Memory B cell (primary cell): ENCODE measurements at regions not wholly inside any gene's neighbourhood (a gene's known extent, or its start where the extent isn't known, plus 50 kb on each side); places are given as distances from the start of the nearest gene placed in this dataset.
"Not testable (repeated sequence)": the region's sequence is repeated elsewhere in the genome, so short reads cannot be mapped to it uniquely, and the experiment has no call there.

ENCODE experiments used
- ATAC-seq: fragments of 150-1000 bp; cut with Tn5 transposase; 2 replicates; pipeline ENCODE4 v1.10.0; 2021; ENCODE audit warnings: low read depth, mild to moderate bottlenecking, moderate library complexity
- DNase-seq, 2 donors: peaks; one replicate each; pipeline ENCODE4 v3.0.0; 2022; ENCODE audit warnings: low spot score in 2 of 2
- H3K27ac Mint-ChIP-seq: one replicate; pipeline ENCODE4 v1.8.0; 2022; ENCODE audit warnings: mild to moderate bottlenecking, moderate library complexity, mixed read lengths
- H3K27me3 Mint-ChIP-seq: one replicate; pipeline ENCODE4 v1.8.0; 2022; ENCODE audit warnings: mixed read lengths
- H3K36me3 Mint-ChIP-seq: one replicate; pipeline ENCODE4 v1.8.0; 2022; ENCODE audit warnings: mild to moderate bottlenecking, mixed read lengths
- H3K4me1 Mint-ChIP-seq: one replicate; pipeline ENCODE4 v1.8.0; 2022; ENCODE audit warnings: mixed read lengths
- H3K4me3 Mint-ChIP-seq: one replicate; pipeline ENCODE4 v1.8.0; 2022; ENCODE audit warnings: mild to moderate bottlenecking, moderate library complexity, mixed read lengths
- H3K9me3 Mint-ChIP-seq: one replicate; pipeline ENCODE4 v1.8.0; 2022; ENCODE audit warnings: mixed read lengths

DNA sequence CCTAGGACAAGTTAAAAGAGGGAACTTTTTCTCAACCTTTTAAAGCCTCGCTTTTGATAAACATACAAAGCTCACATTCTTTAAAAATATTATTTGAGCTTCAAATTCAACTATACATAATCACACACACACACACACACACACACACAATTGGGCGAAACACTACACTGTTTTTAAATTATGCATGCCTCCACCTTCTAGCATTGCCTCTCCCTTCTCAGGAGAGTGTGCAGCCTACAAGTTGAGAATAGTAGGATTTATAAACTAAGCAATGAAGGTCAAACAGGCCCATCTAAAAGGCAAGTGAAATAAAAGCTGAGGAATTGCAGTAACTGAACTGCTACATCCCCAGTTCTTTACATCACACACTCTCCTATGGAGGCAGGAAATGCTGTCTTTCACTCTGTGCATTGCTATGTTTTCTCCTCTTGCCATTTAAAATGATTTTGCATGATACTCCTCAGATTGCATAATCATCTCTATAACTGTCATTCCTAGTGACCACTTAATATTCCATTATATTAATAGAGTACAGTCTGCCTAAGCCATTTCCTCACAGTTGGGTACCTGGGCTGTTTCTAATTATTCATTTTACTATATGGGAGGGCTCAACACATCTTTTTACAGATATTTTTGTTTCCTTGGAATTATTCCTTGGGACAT lies 92.5 kb upstream of the KCNE2 start:
- no peak overlapping the region for H3K27ac Mint-ChIP-seq
- DNase-seq: no peak
- H3K4me3 Mint-ChIP-seq: no peak overlapping the region
- H3K36me3 Mint-ChIP-seq: no peaks in the 10 kb centered on the region
- H3K4me1 Mint-ChIP-seq: no peaks in the 10 kb centered on the region
- no peak for ATAC-seq
- H3K9me3 Mint-ChIP-seq: no peaks in the 10 kb centered on the region
- peaks cover 10% of the 10 kb centered on the region for H3K27me3 Mint-ChIP-seq

- Mint-ChIP-seq H3K27ac (no peak overlapping the region), H3K4me1 (no peaks in the 10 kb centered on the region), H3K27me3 (peaks cover 15% of the 10 kb centered on the region), H3K4me3 (no peak overlapping the region), H3K36me3 (no peaks in the 10 kb centered on the region), H3K9me3 (no peaks in the 10 kb centered on the region)
- no peak for ATAC-seq
- no peak for DNase-seq
Measured at GRCh38 chr21:34272321-34272720, 91.5 kb upstream of the KCNE2 start.

DNA sequence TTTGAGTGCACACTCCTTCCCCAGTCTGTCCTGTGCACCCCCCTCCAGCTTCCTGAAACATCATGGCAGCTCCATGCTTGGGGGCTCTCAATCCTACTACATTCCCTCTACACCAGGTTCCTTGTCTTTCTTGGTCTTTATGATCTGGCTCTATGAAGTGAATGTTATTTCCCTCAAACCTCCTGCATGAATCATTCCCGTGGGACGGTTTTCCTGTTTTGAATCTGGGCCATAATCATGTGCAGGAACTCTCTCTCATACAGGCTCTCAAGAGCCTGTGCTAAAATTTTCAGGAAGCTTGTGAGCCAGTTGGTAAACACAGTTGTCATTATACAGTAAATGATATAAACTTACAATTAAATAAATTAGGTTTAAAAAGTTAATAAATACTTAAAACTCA lies 89.8 kb upstream of the KCNE2 start:
- H3K4me1 Mint-ChIP-seq: no peaks in the 10 kb centered on the region
- DNase-seq (no peak), ATAC-seq (no peak)
- H3K36me3 Mint-ChIP-seq: no peaks in the 10 kb centered on the region
- H3K9me3 Mint-ChIP-seq: no peaks in the 10 kb centered on the region
- H3K27ac Mint-ChIP-seq: no peak overlapping the region
- no peak overlapping the region for H3K4me3 Mint-ChIP-seq
- H3K27me3 Mint-ChIP-seq: peaks cover 15% of the 10 kb centered on the region

- Mint-ChIP-seq H3K27me3 (peaks cover 12% of the 10 kb centered on the region), H3K27ac (no peak overlapping the region), H3K4me1 (no peaks in the 10 kb centered on the region), H3K4me3 (no peak overlapping the region), H3K36me3 (no peaks in the 10 kb centered on the region), H3K9me3 (no peaks in the 10 kb centered on the region)
- no peak for ATAC-seq
- no peak for DNase-seq
Measured at GRCh38 chr21:34276711-34277425, 86.9 kb upstream of the KCNE2 start.

DNA sequence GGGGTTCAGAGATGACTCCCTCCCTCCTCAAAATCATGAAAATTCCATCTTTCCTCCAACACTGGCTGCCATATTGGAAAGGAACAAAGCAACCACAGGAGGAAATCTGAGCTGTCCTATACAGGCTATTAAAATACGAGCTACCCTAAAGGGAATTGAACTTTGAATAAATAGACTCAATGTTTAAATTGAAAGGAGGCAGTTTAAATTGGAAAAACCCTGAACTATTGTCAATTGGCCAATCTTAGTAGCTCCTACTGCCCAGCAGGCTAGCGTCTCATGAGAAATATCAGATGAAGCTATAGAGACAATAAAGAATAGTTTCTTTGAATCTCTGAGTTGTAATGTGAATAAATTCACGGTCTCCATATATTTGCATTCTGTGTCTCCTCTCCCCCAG lies 85.4 kb upstream of the KCNE2 start:
- ATAC-seq (no peak), DNase-seq (no peak)
- H3K4me3 Mint-ChIP-seq: no peak overlapping the region
- no peak overlapping the region for H3K27ac Mint-ChIP-seq
- H3K36me3 Mint-ChIP-seq: no peaks in the 10 kb centered on the region
- H3K9me3 Mint-ChIP-seq: no peaks in the 10 kb centered on the region
- H3K4me1 Mint-ChIP-seq: peaks cover 4% of the 10 kb centered on the region
- peaks cover 12% of the 10 kb centered on the region for H3K27me3 Mint-ChIP-seq

DNA sequence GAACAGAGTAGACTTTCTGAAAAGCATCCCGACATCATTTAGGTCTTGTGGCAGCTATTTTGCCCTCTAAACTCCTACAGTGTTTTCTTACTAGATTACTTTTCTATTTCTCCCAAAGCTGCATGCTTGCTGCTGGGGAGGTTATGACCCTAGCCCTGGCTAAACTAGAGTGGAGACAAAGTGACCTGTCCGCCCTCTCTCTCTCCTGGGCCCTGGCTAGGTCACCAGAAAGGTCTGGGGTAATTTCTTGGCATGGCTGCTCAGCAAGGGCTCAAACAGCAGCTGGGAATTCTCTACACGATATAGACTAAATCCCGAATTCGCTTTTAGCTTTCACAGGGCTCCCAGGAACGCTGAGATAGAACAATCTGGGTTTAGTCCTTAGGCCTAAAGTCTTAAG lies 84.5 kb upstream of the KCNE2 start:
- DNase-seq (no peak), ATAC-seq (no peak)
- H3K4me1 Mint-ChIP-seq: peaks cover 4% of the 10 kb centered on the region
- H3K36me3 Mint-ChIP-seq: no peaks in the 10 kb centered on the region
- H3K27me3 Mint-ChIP-seq: peaks cover 9% of the 10 kb centered on the region
- H3K4me3 Mint-ChIP-seq: no peak overlapping the region
- H3K27ac Mint-ChIP-seq: no peak overlapping the region
- H3K9me3 Mint-ChIP-seq: no peaks in the 10 kb centered on the region

DNA sequence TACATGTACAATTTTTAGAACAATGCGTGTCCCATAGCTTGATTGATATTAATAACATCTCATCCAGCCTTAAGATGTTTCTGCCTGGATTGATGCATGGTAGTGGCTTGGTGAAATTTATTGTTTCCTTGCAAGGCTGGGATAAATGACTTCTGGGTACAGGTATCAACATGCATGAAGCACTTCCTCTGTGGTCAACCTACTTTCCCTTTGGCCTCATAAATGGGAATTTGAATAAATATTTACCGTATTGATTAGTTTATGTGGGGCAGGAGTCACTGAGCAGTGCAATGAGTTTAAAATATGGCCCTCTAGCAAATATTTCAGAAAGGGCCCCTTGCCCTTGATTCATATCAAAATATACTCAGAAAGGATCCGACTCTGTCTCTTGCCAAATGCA lies 83.9 kb upstream of the KCNE2 start:
- no peak overlapping the region for H3K27ac Mint-ChIP-seq
- peaks cover 4% of the 10 kb centered on the region for H3K4me1 Mint-ChIP-seq

GRCh38 chr21:34280389-34280795 lies 83.4 kb upstream of the KCNE2 start:
- Mint-ChIP-seq H3K9me3 (no peaks in the 10 kb centered on the region), H3K4me1 (peaks cover 4% of the 10 kb centered on the region), H3K4me3 (no peak overlapping the region), H3K36me3 (no peaks in the 10 kb centered on the region), H3K27me3 (peaks cover 9% of the 10 kb centered on the region), H3K27ac (no peak overlapping the region)
- DNase-seq (no peak), ATAC-seq (no peak)

More for the DNA sequence above, 83.9 kb upstream of the KCNE2 start:
- ATAC-seq (no peak), DNase-seq (no peak)
- no peaks in the 10 kb centered on the region for H3K36me3 Mint-ChIP-seq
- peaks cover 9% of the 10 kb centered on the region for H3K27me3 Mint-ChIP-seq
- no peaks in the 10 kb centered on the region for H3K9me3 Mint-ChIP-seq
- no peak overlapping the region for H3K4me3 Mint-ChIP-seq

- peaks cover 4% of the 10 kb centered on the region for H3K4me1 Mint-ChIP-seq
- no peaks in the 10 kb centered on the region for H3K9me3 Mint-ChIP-seq
- H3K27me3 Mint-ChIP-seq: peaks cover 9% of the 10 kb centered on the region
- no peak overlapping the region for H3K4me3 Mint-ChIP-seq
- no peak overlapping the region for H3K27ac Mint-ChIP-seq
- ATAC-seq (no peak), DNase-seq (no peak)
- no peaks in the 10 kb centered on the region for H3K36me3 Mint-ChIP-seq
Measured at GRCh38 chr21:34280959-34281358, 82.8 kb upstream of the KCNE2 start.

GRCh38 chr21:34282223-34282622 lies 81.6 kb upstream of the KCNE2 start:
- no peak for DNase-seq
- Mint-ChIP-seq H3K4me3 (no peak overlapping the region), H3K9me3 (peaks cover 4% of the 10 kb centered on the region), H3K4me1 (peaks cover 4% of the 10 kb centered on the region), H3K36me3 (peaks cover 3% of the 10 kb centered on the region), H3K27me3 (peaks cover 5% of the 10 kb centered on the region), H3K27ac (no peak overlapping the region)
- no peak for ATAC-seq

DNA sequence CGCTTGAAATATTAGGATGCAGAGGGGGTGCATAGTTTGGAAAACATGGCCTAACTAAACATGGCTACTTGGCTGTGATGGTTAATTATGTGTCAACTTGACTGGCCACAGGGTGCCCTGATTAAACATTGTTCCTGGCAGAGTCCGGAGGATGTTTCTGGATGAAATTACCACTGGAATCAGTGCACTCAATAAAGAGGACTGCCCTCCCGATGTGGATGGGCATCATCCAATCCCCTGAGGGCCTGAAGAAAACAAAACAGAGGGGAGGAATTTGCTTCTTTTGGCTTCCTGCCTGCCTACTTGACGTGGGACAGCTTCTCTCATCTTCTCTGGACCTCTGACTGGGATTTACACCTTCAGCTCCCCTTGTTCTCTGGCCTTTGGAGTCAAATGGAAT lies 79.1 kb upstream of the KCNE2 start:
- peaks cover 10% of the 10 kb centered on the region for H3K36me3 Mint-ChIP-seq
- peaks cover 13% of the 10 kb centered on the region for H3K9me3 Mint-ChIP-seq
- no peaks in the 10 kb centered on the region for H3K27me3 Mint-ChIP-seq
- no peak for ATAC-seq
- H3K4me1 Mint-ChIP-seq: peaks cover 4% of the 10 kb centered on the region
- H3K4me3 Mint-ChIP-seq: no peak overlapping the region
- H3K27ac Mint-ChIP-seq: no peak overlapping the region
- DNase-seq: no peak

GRCh38 chr21:34288042-34288441 lies 75.8 kb upstream of the KCNE2 start:
- H3K27me3 Mint-ChIP-seq, H3K27ac Mint-ChIP-seq: not testable (repeated sequence)

GRCh38 chr21:34289856-34290255 lies 74.0 kb upstream of the KCNE2 start:
- H3K27ac Mint-ChIP-seq: no peak overlapping the region
- H3K4me1 Mint-ChIP-seq: no peaks in the 10 kb centered on the region
- H3K9me3 Mint-ChIP-seq: peaks cover 13% of the 10 kb centered on the region
- H3K27me3 Mint-ChIP-seq: no peaks in the 10 kb centered on the region
- peaks cover 11% of the 10 kb centered on the region for H3K36me3 Mint-ChIP-seq
- no peak overlapping the region for H3K4me3 Mint-ChIP-seq
- ATAC-seq (no peak), DNase-seq (no peak)

More at GRCh38 chr21:34288042-34288441, 75.8 kb upstream of the KCNE2 start:
- not testable (repeated sequence) for H3K36me3 Mint-ChIP-seq, DNase-seq, H3K4me3 Mint-ChIP-seq, ATAC-seq, H3K4me1 Mint-ChIP-seq
- H3K9me3 Mint-ChIP-seq: peaks cover 13% of the 10 kb centered on the region

GRCh38 chr21:34296878-34297277 lies 66.9 kb upstream of the KCNE2 start:
- H3K4me3 Mint-ChIP-seq: no peak overlapping the region
- no peaks in the 10 kb centered on the region for H3K4me1 Mint-ChIP-seq
- ATAC-seq (no peak), DNase-seq (no peak)
- peaks cover 4% of the 10 kb centered on the region for H3K27me3 Mint-ChIP-seq
- peaks cover 3% of the 10 kb centered on the region for H3K9me3 Mint-ChIP-seq
- H3K36me3 Mint-ChIP-seq: peaks cover 2% of the 10 kb centered on the region
- H3K27ac Mint-ChIP-seq: no peak overlapping the region
